ENCODE measurements at regions not wholly inside any gene's neighbourhood (a gene's known extent, or its start where the extent isn't known, plus 50 kb on each side); places are given as distances from the start of the nearest gene placed in this dataset.

- H3K4me1 Mint-ChIP-seq = peaks cover 14% of the 10 kb centered on the region
- peaks cover 16% of the 10 kb centered on the region for H3K27me3 Mint-ChIP-seq (ENCODE audit: low read depth)
- no peaks in the 10 kb centered on the region for H3K36me3 Mint-ChIP-seq
- no peak overlapping the region for H3K4me3 Mint-ChIP-seq
- ATAC-seq (no peak), DNase-seq (ENCODE audit: low spot score) (no peak)
- TF ChIP-seq KAT7 (CRISPR knock-in tag; IDR thresholded peaks at IDR 0.05; ENCODE audit: borderline replicate concordance) = no peak
- TF ChIP-seq, protein P1, sequence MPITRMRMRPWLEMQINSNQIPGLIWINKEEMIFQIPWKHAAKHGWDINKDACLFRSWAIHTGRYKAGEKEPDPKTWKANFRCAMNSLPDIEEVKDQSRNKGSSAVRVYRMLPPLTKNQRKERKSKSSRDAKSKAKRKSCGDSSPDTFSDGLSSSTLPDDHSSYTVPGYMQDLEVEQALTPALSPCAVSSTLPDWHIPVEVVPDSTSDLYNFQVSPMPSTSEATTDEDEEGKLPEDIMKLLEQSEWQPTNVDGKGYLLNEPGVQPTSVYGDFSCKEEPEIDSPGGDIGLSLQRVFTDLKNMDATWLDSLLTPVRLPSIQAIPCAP (CRISPR knock-in tag; IDR thresholded peaks at IDR 0.05) = no peak
- no peak for TF ChIP-seq TP53 (CRISPR knock-in tag; IDR thresholded peaks at IDR 0.05)
- TF ChIP-seq ATF1 (CRISPR knock-in tag; IDR thresholded peaks at IDR 0.05) = no peak
- TF ChIP-seq AFF4 (CRISPR knock-in tag; IDR thresholded peaks at IDR 0.05; ENCODE audit: borderline replicate concordance) = no peak
- no peak for TF ChIP-seq ZNF396 (CRISPR knock-in tag; IDR thresholded peaks at IDR 0.05; ENCODE audit: borderline replicate concordance)
- TF ChIP-seq, protein P2, sequence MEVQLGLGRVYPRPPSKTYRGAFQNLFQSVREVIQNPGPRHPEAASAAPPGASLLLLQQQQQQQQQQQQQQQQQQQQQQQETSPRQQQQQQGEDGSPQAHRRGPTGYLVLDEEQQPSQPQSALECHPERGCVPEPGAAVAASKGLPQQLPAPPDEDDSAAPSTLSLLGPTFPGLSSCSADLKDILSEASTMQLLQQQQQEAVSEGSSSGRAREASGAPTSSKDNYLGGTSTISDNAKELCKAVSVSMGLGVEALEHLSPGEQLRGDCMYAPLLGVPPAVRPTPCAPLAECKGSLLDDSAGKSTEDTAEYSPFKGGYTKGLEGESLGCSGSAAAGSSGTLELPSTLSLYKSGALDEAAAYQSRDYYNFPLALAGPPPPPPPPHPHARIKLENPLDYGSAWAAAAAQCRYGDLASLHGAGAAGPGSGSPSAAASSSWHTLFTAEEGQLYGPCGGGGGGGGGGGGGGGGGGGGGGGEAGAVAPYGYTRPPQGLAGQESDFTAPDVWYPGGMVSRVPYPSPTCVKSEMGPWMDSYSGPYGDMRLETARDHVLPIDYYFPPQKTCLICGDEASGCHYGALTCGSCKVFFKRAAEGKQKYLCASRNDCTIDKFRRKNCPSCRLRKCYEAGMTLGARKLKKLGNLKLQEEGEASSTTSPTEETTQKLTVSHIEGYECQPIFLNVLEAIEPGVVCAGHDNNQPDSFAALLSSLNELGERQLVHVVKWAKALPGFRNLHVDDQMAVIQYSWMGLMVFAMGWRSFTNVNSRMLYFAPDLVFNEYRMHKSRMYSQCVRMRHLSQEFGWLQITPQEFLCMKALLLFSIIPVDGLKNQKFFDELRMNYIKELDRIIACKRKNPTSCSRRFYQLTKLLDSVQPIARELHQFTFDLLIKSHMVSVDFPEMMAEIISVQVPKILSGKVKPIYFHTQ (CRISPR knock-in tag; IDR thresholded peaks at IDR 0.05) = no peak
- TF ChIP-seq TEAD1 (CRISPR knock-in tag; IDR thresholded peaks at IDR 0.05) = no peak
- no peak for TF ChIP-seq CREM (CRISPR knock-in tag; IDR thresholded peaks at IDR 0.05)
- no peak for TF ChIP-seq ZNF532 (CRISPR knock-in tag; IDR thresholded peaks at IDR 0.05; ENCODE audit: borderline replicate concordance)
- TF ChIP-seq ZNF232 (CRISPR knock-in tag; IDR thresholded peaks at IDR 0.05) = no peak
- TF ChIP-seq, protein P3, sequence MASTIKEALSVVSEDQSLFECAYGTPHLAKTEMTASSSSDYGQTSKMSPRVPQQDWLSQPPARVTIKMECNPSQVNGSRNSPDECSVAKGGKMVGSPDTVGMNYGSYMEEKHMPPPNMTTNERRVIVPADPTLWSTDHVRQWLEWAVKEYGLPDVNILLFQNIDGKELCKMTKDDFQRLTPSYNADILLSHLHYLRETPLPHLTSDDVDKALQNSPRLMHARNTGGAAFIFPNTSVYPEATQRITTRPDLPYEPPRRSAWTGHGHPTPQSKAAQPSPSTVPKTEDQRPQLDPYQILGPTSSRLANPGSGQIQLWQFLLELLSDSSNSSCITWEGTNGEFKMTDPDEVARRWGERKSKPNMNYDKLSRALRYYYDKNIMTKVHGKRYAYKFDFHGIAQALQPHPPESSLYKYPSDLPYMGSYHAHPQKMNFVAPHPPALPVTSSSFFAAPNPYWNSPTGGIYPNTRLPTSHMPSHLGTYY (CRISPR knock-in tag; IDR thresholded peaks at IDR 0.05) = no peak
- TF ChIP-seq, protein P4, sequence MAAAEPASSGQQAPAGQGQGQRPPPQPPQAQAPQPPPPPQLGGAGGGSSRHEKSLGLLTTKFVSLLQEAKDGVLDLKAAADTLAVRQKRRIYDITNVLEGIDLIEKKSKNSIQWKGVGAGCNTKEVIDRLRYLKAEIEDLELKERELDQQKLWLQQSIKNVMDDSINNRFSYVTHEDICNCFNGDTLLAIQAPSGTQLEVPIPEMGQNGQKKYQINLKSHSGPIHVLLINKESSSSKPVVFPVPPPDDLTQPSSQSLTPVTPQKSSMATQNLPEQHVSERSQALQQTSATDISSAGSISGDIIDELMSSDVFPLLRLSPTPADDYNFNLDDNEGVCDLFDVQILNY (CRISPR knock-in tag; IDR thresholded peaks at IDR 0.05) = no peak
- no peak for TF ChIP-seq FOXP1 (CRISPR knock-in tag; IDR thresholded peaks at IDR 0.05; ENCODE audit: borderline replicate concordance)
- TF ChIP-seq, protein P5, sequence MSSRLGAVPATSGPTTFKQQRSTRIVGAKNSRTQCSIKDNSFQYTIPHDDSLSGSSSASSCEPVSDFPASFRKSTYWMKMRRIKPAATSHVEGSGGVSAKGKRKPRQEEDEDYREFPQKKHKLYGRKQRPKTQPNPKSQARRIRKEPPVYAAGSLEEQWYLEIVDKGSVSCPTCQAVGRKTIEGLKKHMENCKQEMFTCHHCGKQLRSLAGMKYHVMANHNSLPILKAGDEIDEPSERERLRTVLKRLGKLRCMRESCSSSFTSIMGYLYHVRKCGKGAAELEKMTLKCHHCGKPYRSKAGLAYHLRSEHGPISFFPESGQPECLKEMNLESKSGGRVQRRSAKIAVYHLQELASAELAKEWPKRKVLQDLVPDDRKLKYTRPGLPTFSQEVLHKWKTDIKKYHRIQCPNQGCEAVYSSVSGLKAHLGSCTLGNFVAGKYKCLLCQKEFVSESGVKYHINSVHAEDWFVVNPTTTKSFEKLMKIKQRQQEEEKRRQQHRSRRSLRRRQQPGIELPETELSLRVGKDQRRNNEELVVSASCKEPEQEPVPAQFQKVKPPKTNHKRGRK (CRISPR knock-in tag; IDR thresholded peaks at IDR 0.05; ENCODE audit: borderline replicate concordance) = no peak
- TF ChIP-seq ZNF671 (CRISPR knock-in tag; IDR thresholded peaks at IDR 0.05) = no peak
- H3K27ac Mint-ChIP-seq = no peak overlapping the region
- ChIA-PET CTCF (no interaction called here), POLR2A (no interaction called here)
- peaks cover 4% of the 10 kb centered on the region; the same call in 1 of the 2 replicates for H3K9me3 Mint-ChIP-seq
Observed at GRCh38 chr2:106990297-106990696, 104.3 kb upstream of the ST6GAL2 start.
